Endothelial cell of umbilical vein (primary cell): ENCODE measurements at regions not wholly inside any gene's neighbourhood (a gene's known extent, or its start where the extent isn't known, plus 50 kb on each side); places are given as distances from the start of the nearest gene placed in this dataset.
A peak's percentile ranks its signal among the peaks of the same experiment; 100 is the strongest.

ENCODE experiments used
- BruUV-seq: library from RNA; stranded (reverse); fragments of 400-500 nt; replicated peaks from 2 replicates; lab custom pipeline; 2021; lab: Mats Ljungman, UMichigan
- CTCF ChIA-PET: fragments of 300-600, 350-600 bp; sonication (Branson Sonifier 250); formaldehyde crosslinking; loops from one replicate; lab custom pipeline; 2021; ENCODE audit warnings: antibody characterized with exemption, inconsistent platforms; lab: Charles Lee
- POLR2A ChIA-PET: fragments of 300-600, 350-600 bp; sonication (Branson Sonifier 250); formaldehyde crosslinking; loops from one replicate; lab custom pipeline; 2021; ENCODE audit warnings: antibody characterized with exemption, inconsistent platforms; lab: Charles Lee
- DNase-seq: peaks from one replicate; pipeline ENCODE4 v3.0.0-alpha.2; 2011; ENCODE audit warnings: low read depth, low spot score
- FAIRE-seq: peaks from 2 replicates; lab custom pipeline; 2011; peaks lifted over from hg19 to GRCh38; lab: Jason Lieb, UNC
- H2AFZ ChIP-seq: 2 replicates; pipeline ENCODE4 v1.6.0; 2012; ENCODE audit warnings: low read depth, low read length, control low read depth, inconsistent platforms
- H3K27ac ChIP-seq: 2 replicates; pipeline ENCODE4 v1.5.1; 2011; ENCODE audit warnings: low read depth, mild to moderate bottlenecking, control low read depth, low read length, moderate library complexity; ENCODE audit not compliant: insufficient read depth
- H3K27me3 ChIP-seq, 2 experiments: 2 replicates each; pipeline versions ENCODE4 v1.6.0 to v1.6.1; 2011; ENCODE audit warnings: low read length in 2 of 2, mixed read lengths in 1 of 2; ENCODE audit not compliant: control insufficient read depth in 2 of 2, insufficient read depth in 2 of 2
- H3K36me3 ChIP-seq, 2 experiments: 2 replicates in 1 of 2; 3 replicates in 1 of 2; pipeline ENCODE4 v1.5.1; 2011; ENCODE audit warnings: low read length in 2 of 2, mild to moderate bottlenecking in 1 of 2, moderate library complexity in 1 of 2; ENCODE audit not compliant: control insufficient read depth in 2 of 2, insufficient read depth in 2 of 2; ENCODE audit errors: extremely low read depth in 1 of 2
- H3K4me1 ChIP-seq: 3 replicates; pipeline ENCODE4 v1.5.1; 2011; ENCODE audit warnings: mild to moderate bottlenecking, low read length; ENCODE audit not compliant: control insufficient read depth, insufficient read depth; ENCODE audit errors: extremely low read depth
- H3K4me2 ChIP-seq: 2 replicates; pipeline ENCODE4 v1.6.1; 2011; ENCODE audit warnings: low read length, control low read depth, mixed read lengths; ENCODE audit not compliant: insufficient read depth
- H3K4me3 ChIP-seq, 3 experiments: fragments of 200-600 bp in 1 of 3; sonication (generic), shearing (Covaris generic) in 1 of 3; replicated peaks in 1 of 3; 2 replicates each; pipeline ENCODE4 v1.5.1; 2011 to 2016; ENCODE audit warnings: control low read depth in 3 of 3, low read length in 3 of 3, mild to moderate bottlenecking in 2 of 3, inconsistent platforms in 1 of 3, low read depth in 1 of 3, moderate library complexity in 1 of 3; ENCODE audit not compliant: insufficient read depth in 1 of 3
- H3K79me2 ChIP-seq: 2 replicates; pipeline ENCODE4 v1.6.0; 2012; ENCODE audit warnings: low read length, inconsistent platforms; ENCODE audit not compliant: control insufficient read depth, insufficient read depth
- H3K9ac ChIP-seq: replicated peaks from 2 replicates; pipeline ENCODE3; 2011; ENCODE audit warnings: low read length, control low read depth; ENCODE audit not compliant: insufficient read depth; ENCODE audit errors: extremely low read depth
- H3K9me1 ChIP-seq: replicated peaks from 3 replicates; pipeline ENCODE4 v1.6.0; 2011; ENCODE audit warnings: mild to moderate bottlenecking, low read length; ENCODE audit not compliant: control insufficient read depth, insufficient read depth; ENCODE audit errors: extremely low read depth
- H3K9me3 ChIP-seq: replicated peaks from 2 replicates; pipeline ENCODE4 v1.5.1; 2012; ENCODE audit warnings: low read length, inconsistent platforms; ENCODE audit not compliant: control insufficient read depth, insufficient read depth
- H4K20me1 ChIP-seq: replicated peaks from 2 replicates; pipeline ENCODE3; 2011; ENCODE audit warnings: mild to moderate bottlenecking, low read length; ENCODE audit not compliant: control insufficient read depth, insufficient read depth; ENCODE audit errors: extremely low read depth
- EZH2 ChIP-seq: IDR thresholded peaks from 2 replicates; pipeline ENCODE4 v1.6.1; 2012; ENCODE audit warnings: borderline replicate concordance, low read depth, mild to moderate bottlenecking, moderate library complexity, low read length, inconsistent platforms; ENCODE audit not compliant: severe bottlenecking
- FOS ChIP-seq: IDR thresholded peaks from 2 replicates; pipeline ENCODE4 v1.6.1; 2011; ENCODE audit warnings: mild to moderate bottlenecking, low read length, moderate library complexity, borderline replicate concordance; ENCODE audit not compliant: insufficient read depth
- GATA2 ChIP-seq: IDR thresholded peaks from 2 replicates; pipeline ENCODE4 v1.7.0; 2011; ENCODE audit warnings: low read depth, mild to moderate bottlenecking, moderate library complexity, mixed read lengths, low read length; ENCODE audit not compliant: insufficient read length, insufficient read depth
- JUN ChIP-seq: IDR thresholded peaks from 2 replicates; pipeline ENCODE4 v1.6.1; 2011; ENCODE audit warnings: borderline replicate concordance, low read depth; ENCODE audit not compliant: insufficient read length, insufficient read depth
- MYC ChIP-seq: IDR thresholded peaks from one replicate; pipeline ENCODE4 v1.6.1; 2011; ENCODE audit warnings: mild to moderate bottlenecking, low read depth, low read length
- POLR2A ChIP-seq: IDR thresholded peaks from 2 replicates; pipeline ENCODE4 v1.6.1; 2012; ENCODE audit warnings: low read depth, mild to moderate bottlenecking, control low read depth, low read length
- POLR2AphosphoS5 ChIP-seq: IDR thresholded peaks from 2 replicates; pipeline ENCODE4 v1.6.1; 2012; ENCODE audit warnings: low read depth, mild to moderate bottlenecking, control low read depth, low read length, moderate library complexity; ENCODE audit not compliant: insufficient read depth
- dilution Hi-C: fragments of 300-500 bp; cut with MboI; formaldehyde crosslinking; loops from one replicate; pipeline ENCODE4 v1.15.0; 2019; ENCODE audit warnings: low sequenced_read_pairs; ENCODE audit not compliant: extremely low pct_ligation_motif_present
- intact Hi-C: fragments of 100-400 bp; cut with micrococcal nuclease; formaldehyde crosslinking; loops from one replicate; pipeline ENCODE4 v1.10.0; 2022
- TF ChIP-seq, protein P1 (sequence below), 2 donors: IDR thresholded peaks; 1 replicate in 1 of 2; 2 replicates in 1 of 2; pipeline ENCODE4 v1.5.1; 2011; ENCODE audit warnings: low read length in 2 of 2, mild to moderate bottlenecking in 2 of 2, moderate library complexity in 2 of 2, control low read depth in 1 of 2, inconsistent platforms in 1 of 2, low read depth in 1 of 2; ENCODE audit not compliant: insufficient read depth in 1 of 2; ENCODE audit errors: extremely low read depth in 1 of 2
- TF ChIP-seq, protein P2 (sequence below): IDR thresholded peaks from 2 replicates; pipeline ENCODE4 v1.6.1; 2011; ENCODE audit not compliant: insufficient read depth, insufficient read length

DNA sequence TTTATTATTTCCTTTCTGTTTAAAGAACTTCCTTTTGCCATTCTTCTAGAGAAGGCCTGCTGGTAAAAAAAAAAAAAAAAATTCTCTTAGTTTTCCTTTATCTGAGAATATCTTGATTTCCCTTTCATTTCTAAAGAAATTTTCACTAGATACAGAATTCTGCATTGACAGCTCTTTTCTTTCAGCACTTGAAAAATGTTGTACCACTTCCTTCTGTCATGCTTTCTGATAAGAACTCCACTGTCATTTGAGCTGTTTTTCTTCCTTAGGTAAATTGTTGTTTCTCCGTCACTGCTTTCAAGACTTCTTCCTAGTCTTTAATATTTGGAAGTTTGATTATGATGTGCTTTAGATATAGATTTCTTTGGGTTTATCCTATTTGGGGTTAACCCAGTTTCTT lies 113.6 kb upstream of the BTG1 start:
- Histone ChIP-seq H3K9me1 (no peaks in the 10 kb centered on the region), H3K27ac (no peak overlapping the region), H3K4me2 (peak overlapping the region; percentile 13), H3K4me3 (no peak overlapping the region), H3K36me3 (no peaks in the 10 kb centered on the region), H3K27me3 (no peaks in the 10 kb centered on the region), H3K79me2 (no peaks in the 10 kb centered on the region), H3K9ac (no peak overlapping the region), H2AFZ (no peak overlapping the region), H4K20me1 (no peaks in the 10 kb centered on the region), H3K4me1 (peaks cover 12% of the 10 kb centered on the region), H3K9me3 (no peaks in the 10 kb centered on the region)
- dilution Hi-C loops (no loop called here), intact Hi-C loops (no loop called here)
- FAIRE-seq (no peak), DNase-seq (peak; percentile 37)
- ChIA-PET CTCF (interaction anchor here (1.5 kb wide), 1 partner anchor 11 kb away, joined by 3 read pairs; no protein-coding TSS in a partner anchor), POLR2A (interaction anchor here (0.7 to 1.4 kb wide), 2 partner anchors 114 to 878 kb away, joined by 3 to 4 read pairs; partner anchors contain the start of gene BTG1)
- BruUV-seq, result no TSS peak
- TF ChIP-seq FOS (no peak), POLR2A (no peak), POLR2AphosphoS5 (no peak), MYC (no peak), EZH2 (no peak), JUN (no peak), GATA2 (no peak)
- TF ChIP-seq, protein P1, sequence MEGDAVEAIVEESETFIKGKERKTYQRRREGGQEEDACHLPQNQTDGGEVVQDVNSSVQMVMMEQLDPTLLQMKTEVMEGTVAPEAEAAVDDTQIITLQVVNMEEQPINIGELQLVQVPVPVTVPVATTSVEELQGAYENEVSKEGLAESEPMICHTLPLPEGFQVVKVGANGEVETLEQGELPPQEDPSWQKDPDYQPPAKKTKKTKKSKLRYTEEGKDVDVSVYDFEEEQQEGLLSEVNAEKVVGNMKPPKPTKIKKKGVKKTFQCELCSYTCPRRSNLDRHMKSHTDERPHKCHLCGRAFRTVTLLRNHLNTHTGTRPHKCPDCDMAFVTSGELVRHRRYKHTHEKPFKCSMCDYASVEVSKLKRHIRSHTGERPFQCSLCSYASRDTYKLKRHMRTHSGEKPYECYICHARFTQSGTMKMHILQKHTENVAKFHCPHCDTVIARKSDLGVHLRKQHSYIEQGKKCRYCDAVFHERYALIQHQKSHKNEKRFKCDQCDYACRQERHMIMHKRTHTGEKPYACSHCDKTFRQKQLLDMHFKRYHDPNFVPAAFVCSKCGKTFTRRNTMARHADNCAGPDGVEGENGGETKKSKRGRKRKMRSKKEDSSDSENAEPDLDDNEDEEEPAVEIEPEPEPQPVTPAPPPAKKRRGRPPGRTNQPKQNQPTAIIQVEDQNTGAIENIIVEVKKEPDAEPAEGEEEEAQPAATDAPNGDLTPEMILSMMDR (IDR thresholded peaks at IDR 0.05; ENCODE audit: extremely low read depth in 1 of 2, insufficient read depth in 1 of 2, low read depth in 1 of 2, low read length in 2 of 2), result no peak
- TF ChIP-seq, protein P2, sequence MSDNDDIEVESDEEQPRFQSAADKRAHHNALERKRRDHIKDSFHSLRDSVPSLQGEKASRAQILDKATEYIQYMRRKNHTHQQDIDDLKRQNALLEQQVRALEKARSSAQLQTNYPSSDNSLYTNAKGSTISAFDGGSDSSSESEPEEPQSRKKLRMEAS, result no peak
